Upper lobe of left lung (tissue), 6 donors: ENCODE measurements at regions not wholly inside any gene's neighbourhood (a gene's known extent, or its start where the extent isn't known, plus 50 kb on each side); places are given as distances from the start of the nearest gene placed in this dataset.

ENCODE experiments used
- ATAC-seq, 2 donors: fragments of 200-7000 bp; cut with Tn5 transposase; one replicate each; pipeline ENCODE4 v1.9.1; 2022; ENCODE audit warnings: mild to moderate bottlenecking in 2 of 2, moderate library complexity in 2 of 2; ENCODE audit not compliant: low FRiP score in 2 of 2
- DNase-seq, 2 donors: peaks; one replicate each; pipeline ENCODE4 v3.0.0-alpha.2; 2019 to 2020
- H3K27ac ChIP-seq, 4 donors: fragments of 200-600 bp; sonication (generic); one replicate each; pipeline ENCODE4 v1.5.1; 2016 to 2019
- H3K27me3 ChIP-seq, 4 donors: fragments of 200-600 bp; sonication (generic); one replicate each; pipeline ENCODE4 v1.5.1; 2017 to 2019
- H3K36me3 ChIP-seq, 4 donors: fragments of 200-600 bp; sonication (generic); one replicate each; pipeline ENCODE4 v1.5.1; 2016 to 2019
- H3K4me1 ChIP-seq, 4 donors: fragments of 200-600 bp; sonication (generic); one replicate each; pipeline ENCODE4 v1.5.1; 2018 to 2019
- H3K4me3 ChIP-seq, 4 donors: fragments of 200-600 bp; sonication (generic); one replicate each; pipeline ENCODE4 v1.5.1; 2017 to 2019; ENCODE audit warnings: mild to moderate bottlenecking in 2 of 4, moderate library complexity in 1 of 4
- H3K9me3 ChIP-seq, 4 donors: fragments of 200-600 bp; sonication (generic); one replicate each; pipeline ENCODE4 v1.5.1; 2018 to 2019
- CTCF ChIP-seq, 6 experiments: fragments of 450-650 bp in 4 of 6; fragments of 200-600 bp in 2 of 6; sonication (generic) in 2 of 6; IDR thresholded peaks; one replicate each; pipeline ENCODE4 v1.5.1; 2016 to 2019; ENCODE audit warnings: antibody characterized with exemption in 6 of 6
- EP300 ChIP-seq, 4 donors: sonication (generic); formaldehyde crosslinking; IDR thresholded peaks; one replicate each; pipeline ENCODE4 v1.5.1; 2017; ENCODE audit warnings: antibody characterized with exemption in 4 of 4, control low read depth in 2 of 4
- POLR2A ChIP-seq, 4 donors: fragments of 450-650 bp; IDR thresholded peaks; one replicate each; pipeline ENCODE4 v1.5.1; 2016 to 2017; ENCODE audit warnings: antibody characterized with exemption in 4 of 4, mild to moderate bottlenecking in 2 of 4
- POLR2AphosphoS5 ChIP-seq, 2 donors: sonication (generic); formaldehyde crosslinking; IDR thresholded peaks; one replicate each; pipeline ENCODE4 v1.5.1; 2017; ENCODE audit warnings: antibody characterized with exemption in 2 of 2
- WGBS, 2 donors: methylation state at CpG; one replicate each; pipeline ENCODE4 v1.1.5; 2017 to 2018; 5-methylcytosine and 5-hydroxymethylcytosine counted together
- donor health status: DM: no; HTN: no; CAD: no; lungs with moderate emphysema.
- donor health status: DM: no; HTN: yes; CAD: no; lungs with severe emphysema.

- no peak for DNase-seq
- Histone ChIP-seq H3K9me3 (no peaks in the 10 kb centered on the region), H3K4me3 (no peak overlapping the region), H3K4me1 (no peaks in the 10 kb centered on the region), H3K27me3 (no peaks in the 10 kb centered on the region), H3K27ac (no peak overlapping the region), H3K36me3 (no peaks in the 10 kb centered on the region)
- ATAC-seq: peak in 1 of 2 donors; percentile 41
- no peak for TF ChIP-seq EP300 (IDR thresholded peaks at IDR 0.05)
- TF ChIP-seq CTCF (IDR thresholded peaks at IDR 0.05): no peak
- TF ChIP-seq POLR2A (IDR thresholded peaks at IDR 0.05): no peak
- TF ChIP-seq POLR2AphosphoS5 (IDR thresholded peaks at IDR 0.05): no peak
- WGBS, 2 donors: 71 to 83% methylated on average over 2 of the region's 2 CpGs
Measured at GRCh38 chr2:45130736-45131135, 121.5 kb upstream of the SIX2 start.

- H3K4me3 ChIP-seq: no peak overlapping the region
- H3K27ac ChIP-seq: no peak overlapping the region
- H3K4me1 ChIP-seq: no peaks in the 10 kb centered on the region
- ATAC-seq (peak in 1 of 2 donors; percentile 80), DNase-seq (no peak)
- no peaks in the 10 kb centered on the region for H3K9me3 ChIP-seq
- no peak for TF ChIP-seq POLR2A (IDR thresholded peaks at IDR 0.05)
- no peak for TF ChIP-seq CTCF (IDR thresholded peaks at IDR 0.05)
- no peak for TF ChIP-seq POLR2AphosphoS5 (IDR thresholded peaks at IDR 0.05)
- no peak for TF ChIP-seq EP300 (IDR thresholded peaks at IDR 0.05)
- H3K27me3 ChIP-seq: no peaks in the 10 kb centered on the region
- 54 to 67% methylated on average over 1 of the region's 1 CpG for WGBS, 2 donors
- H3K36me3 ChIP-seq: no peaks in the 10 kb centered on the region
Measured at GRCh38 chr2:45128580-45128997, 119.3 kb upstream of the SIX2 start.

- no peak for TF ChIP-seq POLR2A (IDR thresholded peaks at IDR 0.05)
- no peak for TF ChIP-seq EP300 (IDR thresholded peaks at IDR 0.05)
- TF ChIP-seq CTCF (IDR thresholded peaks at IDR 0.05): no peak
- TF ChIP-seq POLR2AphosphoS5 (IDR thresholded peaks at IDR 0.05): no peak
- WGBS, 2 donors: 87 to 90% methylated on average over 4 of the region's 4 CpGs
- Histone ChIP-seq H3K9me3 (no peaks in the 10 kb centered on the region), H3K4me3 (no peak overlapping the region), H3K4me1 (no peaks in the 10 kb centered on the region), H3K27me3 (no peaks in the 10 kb centered on the region), H3K36me3 (no peaks in the 10 kb centered on the region), H3K27ac (no peak overlapping the region)
- DNase-seq (no peak), ATAC-seq (no peak)
Measured at GRCh38 chr2:45127891-45128290, 118.6 kb upstream of the SIX2 start.

GRCh38 chr2:45127321-45127720 is 118.1 kb upstream of the SIX2 start:
- no peak for DNase-seq
- TF ChIP-seq CTCF (IDR thresholded peaks at IDR 0.05) (no peak), EP300 (IDR thresholded peaks at IDR 0.05) (no peak), POLR2A (IDR thresholded peaks at IDR 0.05) (no peak), POLR2AphosphoS5 (IDR thresholded peaks at IDR 0.05) (no peak)
- H3K27ac ChIP-seq: no peak overlapping the region

GRCh38 chr2:45125232-45125631 is 116.0 kb upstream of the SIX2 start:
- 80 to 84% methylated on average over 4 of the region's 4 CpGs for WGBS, 2 donors
- ATAC-seq: no peak

More at GRCh38 chr2:45127321-45127720, 118.1 kb upstream of the SIX2 start:
- 65 to 68% methylated on average over 4 to 6 of the region's 6 CpGs for WGBS, 2 donors
- no peaks in the 10 kb centered on the region for H3K27me3 ChIP-seq
- H3K9me3 ChIP-seq: no peaks in the 10 kb centered on the region
- H3K36me3 ChIP-seq: no peaks in the 10 kb centered on the region
- no peak for ATAC-seq
- H3K4me3 ChIP-seq: no peak overlapping the region
- no peaks in the 10 kb centered on the region for H3K4me1 ChIP-seq

More at GRCh38 chr2:45125232-45125631, 116.0 kb upstream of the SIX2 start:
- no peak for DNase-seq
- Histone ChIP-seq H3K27me3 (no peaks in the 10 kb centered on the region), H3K4me1 (no peaks in the 10 kb centered on the region), H3K4me3 (no peak overlapping the region), H3K36me3 (no peaks in the 10 kb centered on the region), H3K9me3 (no peaks in the 10 kb centered on the region), H3K27ac (no peak overlapping the region)
- no peak for TF ChIP-seq CTCF (IDR thresholded peaks at IDR 0.05)
- TF ChIP-seq EP300 (IDR thresholded peaks at IDR 0.05): no peak
- no peak for TF ChIP-seq POLR2A (IDR thresholded peaks at IDR 0.05)
- TF ChIP-seq POLR2AphosphoS5 (IDR thresholded peaks at IDR 0.05): no peak
